HEK293 (cell line): ENCODE measurements at regions not wholly inside any gene's neighbourhood (a gene's known extent, or its start where the extent isn't known, plus 50 kb on each side); places are given as distances from the start of the nearest gene placed in this dataset.

ENCODE experiments used
- CTCF ChIA-PET: fragments of 350-600 bp; formaldehyde crosslinking; extraction: SDS; loops from one replicate; lab custom pipeline; 2021; ENCODE audit warnings: antibody characterized with exemption; lab: Yijun Ruan, JAX
- POLR2A ChIA-PET: fragments of 300-600 bp; formaldehyde crosslinking; extraction: SDS; loops from one replicate; lab custom pipeline; 2020; ENCODE audit warnings: antibody characterized with exemption, inconsistent platforms; lab: Yijun Ruan, JAX
- H3K27ac ChIP-seq: fragments of 200-500 bp; sonication (Bioruptor generic); 2 replicates; pipeline ENCODE4 v1.5.1; 2014; ENCODE audit warnings: low read depth, low read length, control low read depth, inconsistent platforms; ENCODE audit errors: extremely low read depth
- H3K36me3 ChIP-seq, 2 experiments: fragments of 200-500 bp in 1 of 2; sonication (Bioruptor generic) in 1 of 2; 1 replicate in 1 of 2; 2 replicates in 1 of 2; pipeline ENCODE4 v1.5.1; 2014 to 2017; ENCODE audit warnings: inconsistent platforms in 2 of 2, low read length in 2 of 2; ENCODE audit not compliant: control insufficient read depth in 2 of 2, insufficient read depth in 1 of 2
- H3K4me1 ChIP-seq: fragments of 200-500 bp; sonication (Bioruptor generic); 2 replicates; pipeline ENCODE4 v1.5.1; 2014; ENCODE audit warnings: mild to moderate bottlenecking, low read length, inconsistent platforms; ENCODE audit not compliant: control insufficient read depth, insufficient read depth
- H3K4me3 ChIP-seq: 2 replicates; pipeline ENCODE4 v1.5.1; 2011; ENCODE audit warnings: low read depth, mild to moderate bottlenecking, control low read depth, low read length, moderate library complexity
- H3K9me3 ChIP-seq: fragments of 200-500 bp; sonication (Bioruptor generic); 2 replicates; pipeline ENCODE4 v1.5.1; 2014; ENCODE audit warnings: low read depth, low read length, inconsistent platforms; ENCODE audit not compliant: control insufficient read depth, insufficient read depth
- CTCF ChIP-seq: fragments of 450-650 bp; formaldehyde crosslinking; IDR thresholded peaks from 2 replicates; pipeline ENCODE4 v1.5.1; 2016; ENCODE audit warnings: missing biosample characterization, missing genetic modification characterization
- EGR2 ChIP-seq: fragments of 450-650 bp; formaldehyde crosslinking; IDR thresholded peaks from 2 replicates; pipeline ENCODE4 v1.5.1; 2016; ENCODE audit warnings: low read depth, missing biosample characterization, missing genetic modification characterization
- ELK4 ChIP-seq: IDR thresholded peaks from 2 replicates; pipeline ENCODE4 v1.6.1; 2011; ENCODE audit warnings: mild to moderate bottlenecking, low read depth, low read length, borderline replicate concordance
- OSR2 ChIP-seq: fragments of 450-650 bp; formaldehyde crosslinking; IDR thresholded peaks from 2 replicates; pipeline ENCODE4 v1.5.1; 2016; ENCODE audit warnings: missing biosample characterization, missing genetic modification characterization
- PBX3 ChIP-seq: sonication (generic); formaldehyde crosslinking; IDR thresholded peaks from 2 replicates; pipeline ENCODE4 v1.8.1; 2022; ENCODE audit warnings: mild to moderate bottlenecking, moderate library complexity, missing genetic modification reagents
- PRDM1 ChIP-seq: fragments of 450-650 bp; formaldehyde crosslinking; IDR thresholded peaks from 2 replicates; pipeline ENCODE4; 2016; ENCODE audit warnings: missing biosample characterization, missing genetic modification characterization
- SETDB1 ChIP-seq: IDR thresholded peaks from one replicate; pipeline ENCODE4 v1.6.1; 2017; ENCODE audit warnings: mild to moderate bottlenecking, low read length, moderate library complexity, mixed read lengths; ENCODE audit not compliant: insufficient read length
- SP2 ChIP-seq: fragments of 450-650 bp; formaldehyde crosslinking; IDR thresholded peaks from 2 replicates; pipeline ENCODE4 v1.5.1; 2016; ENCODE audit warnings: missing biosample characterization, missing genetic modification characterization
- YY2 ChIP-seq: fragments of 450-650 bp; formaldehyde crosslinking; IDR thresholded peaks from 2 replicates; pipeline ENCODE4 v1.5.1; 2016; ENCODE audit warnings: missing biosample characterization, missing genetic modification characterization
- ZNF138 ChIP-seq: fragments of 450-650 bp; formaldehyde crosslinking; IDR thresholded peaks from 2 replicates; pipeline ENCODE4 v1.5.1; 2016; ENCODE audit warnings: missing biosample characterization, missing genetic modification characterization, borderline replicate concordance
- ZNF155 ChIP-seq: fragments of 450-650 bp; formaldehyde crosslinking; IDR thresholded peaks from 2 replicates; pipeline ENCODE4 v1.5.1; 2016; ENCODE audit warnings: missing biosample characterization, missing genetic modification characterization
- ZNF169 ChIP-seq: fragments of 450-650 bp; formaldehyde crosslinking; IDR thresholded peaks from 2 replicates; pipeline ENCODE4 v1.5.1; 2016; ENCODE audit warnings: missing biosample characterization, missing genetic modification characterization
- ZNF18 ChIP-seq: fragments of 450-650 bp; formaldehyde crosslinking; IDR thresholded peaks from 2 replicates; pipeline ENCODE4 v1.5.1; 2016; ENCODE audit warnings: missing biosample characterization, missing genetic modification characterization
- ZNF423 ChIP-seq: fragments of 450-650 bp; formaldehyde crosslinking; IDR thresholded peaks from 2 replicates; pipeline ENCODE4 v1.5.1; 2016; ENCODE audit warnings: missing biosample characterization, missing genetic modification characterization
- ZNF488 ChIP-seq: fragments of 450-650 bp; formaldehyde crosslinking; IDR thresholded peaks from 2 replicates; pipeline ENCODE4 v1.5.1; 2016; ENCODE audit warnings: missing biosample characterization, missing genetic modification characterization
- ZNF521 ChIP-seq: fragments of 450-650 bp; formaldehyde crosslinking; IDR thresholded peaks from 2 replicates; pipeline ENCODE4 v1.5.1; 2017; ENCODE audit warnings: missing biosample characterization, mild to moderate bottlenecking, missing genetic modification characterization
- ZNF560 ChIP-seq: fragments of 450-650 bp; formaldehyde crosslinking; IDR thresholded peaks from 2 replicates; pipeline ENCODE4 v1.5.1; 2017; ENCODE audit warnings: missing biosample characterization, missing genetic modification characterization, borderline replicate concordance
- ZNF600 ChIP-seq: fragments of 450-650 bp; formaldehyde crosslinking; IDR thresholded peaks from 2 replicates; pipeline ENCODE4 v1.5.1; 2016; ENCODE audit warnings: missing biosample characterization, missing genetic modification characterization
- ZNF623 ChIP-seq: fragments of 450-650 bp; formaldehyde crosslinking; IDR thresholded peaks from 2 replicates; pipeline ENCODE4 v1.5.1; 2016; ENCODE audit warnings: missing biosample characterization, missing genetic modification characterization
- ZNF664 ChIP-seq: fragments of 450-650 bp; formaldehyde crosslinking; IDR thresholded peaks from 2 replicates; pipeline ENCODE4 v1.5.1; 2016; ENCODE audit warnings: missing biosample characterization, missing genetic modification characterization
- ZNF707 ChIP-seq: fragments of 450-650 bp; formaldehyde crosslinking; IDR thresholded peaks from 2 replicates; pipeline ENCODE4 v1.5.1; 2016; ENCODE audit warnings: missing biosample characterization, missing genetic modification characterization
- ZNF747 ChIP-seq: fragments of 450-650 bp; formaldehyde crosslinking; IDR thresholded peaks from 2 replicates; pipeline ENCODE4 v1.5.1; 2016; ENCODE audit warnings: missing biosample characterization, missing genetic modification characterization
- ZNF791 ChIP-seq: fragments of 450-650 bp; formaldehyde crosslinking; IDR thresholded peaks from 2 replicates; pipeline ENCODE4 v1.5.1; 2016; ENCODE audit warnings: missing biosample characterization, missing genetic modification characterization
- ZNF792 ChIP-seq: fragments of 450-650 bp; formaldehyde crosslinking; IDR thresholded peaks from 2 replicates; pipeline ENCODE4 v1.5.1; 2016; ENCODE audit warnings: missing biosample characterization, missing genetic modification characterization

- TF ChIP-seq ELK4 (no peak), ZNF792 (tag by site-specific recombination) (no peak), ZNF664 (tag by site-specific recombination) (no peak), PRDM1 (tag by site-specific recombination) (no peak), ZNF521 (tag by site-specific recombination) (no peak), SP2 (tag by site-specific recombination) (no peak), ZNF488 (tag by site-specific recombination) (no peak), ZNF560 (tag by site-specific recombination) (no peak), ZNF791 (tag by site-specific recombination) (no peak), ZNF600 (tag by site-specific recombination) (no peak)
These were observed 344.1 kb upstream of the TRAM1L1 start (continued) for GRCh38 chr4:117429506-117429905.

- no peaks in the 10 kb centered on the region for H3K4me1 ChIP-seq
- no peak overlapping the region for H3K27ac ChIP-seq
- ChIA-PET POLR2A (no interaction called here), CTCF (no interaction called here)
- H3K9me3 ChIP-seq, result no peaks in the 10 kb centered on the region
- H3K36me3 ChIP-seq, result no peaks in the 10 kb centered on the region
- TF ChIP-seq ZNF155 (tag by site-specific recombination), result no peak
- no peak for TF ChIP-seq ZNF169 (tag by site-specific recombination)
- no peak for TF ChIP-seq SETDB1
- TF ChIP-seq ZNF423 (tag by site-specific recombination), result no peak
- TF ChIP-seq ZNF623 (tag by site-specific recombination), result no peak
- TF ChIP-seq PBX3 (CRISPR knock-in tag), result no peak
- no peak for TF ChIP-seq ZNF747
- no peak for TF ChIP-seq ZNF560 (tag by site-specific recombination)
- TF ChIP-seq CTCF (tag by site-specific recombination), result no peak
- TF ChIP-seq ZNF707 (tag by site-specific recombination), result no peak
- no peak for TF ChIP-seq ZNF791 (tag by site-specific recombination)
- TF ChIP-seq OSR2, result no peak
- no peak for TF ChIP-seq ZNF138
- TF ChIP-seq EGR2 (tag by site-specific recombination), result no peak
- no peak for TF ChIP-seq YY2 (tag by site-specific recombination)
- no peak for TF ChIP-seq SP2 (tag by site-specific recombination)
- no peak for TF ChIP-seq ZNF18
- no peak overlapping the region for H3K4me3 ChIP-seq
These were observed 349.0 kb upstream of the TRAM1L1 start for GRCh38 chr4:117434424-117434823.
